GM13977 (cell line): ENCODE measurements at regions not wholly inside any gene's neighbourhood (a gene's known extent, or its start where the extent isn't known, plus 50 kb on each side); places are given as distances from the start of the nearest gene placed in this dataset.

Experiments used
- DNase-seq: peaks from one replicate; pipeline ENCODE4 v3.0.0; 2012; ENCODE audit warnings: low spot score
- CTCF ChIP-seq: IDR thresholded peaks from 2 replicates; pipeline ENCODE4 v1.5.1; 2012; ENCODE audit warnings: mild to moderate bottlenecking, control low read depth; ENCODE audit not compliant: insufficient read depth; ENCODE audit errors: extremely low read depth, missing control alignments
- in situ Hi-C: fragments of 300-500 bp; cut with MboI; formaldehyde crosslinking; loops from one replicate; pipeline ENCODE4 v1.12.0; 2022; ENCODE audit warnings: low sequenced_read_pairs, low pct_unique_long_range_greater_than_20kb, mixed read lengths, inconsistent platforms; ENCODE audit not compliant: unreplicated experiment

- TF ChIP-seq CTCF, result no peak
- no peak for DNase-seq
- in situ Hi-C loops, result no loop called here
Measured at GRCh38 chr4:84024405-84024804, 474.7 kb downstream of the NKX6-1 start.

GRCh38 chr4:84022564-84022963, 476.5 kb downstream of the NKX6-1 start:
- no peak for TF ChIP-seq CTCF
- no peak for DNase-seq
- in situ Hi-C loops, result no loop called here

- in situ Hi-C loops, result no loop called here
- no peak for TF ChIP-seq CTCF
- no peak for DNase-seq
Measured at GRCh38 chr4:84019626-84020025, 479.5 kb downstream of the NKX6-1 start.

- in situ Hi-C loops, result no loop called here
- no peak for TF ChIP-seq CTCF
- no peak for DNase-seq
Measured at GRCh38 chr4:84003046-84003445, 467.1 kb downstream of the GPAT3 start.

- no peak for TF ChIP-seq CTCF
- DNase-seq, result no peak
- in situ Hi-C loops, result no loop called here
Measured at GRCh38 chr4:84001876-84002569, 466.1 kb downstream of the GPAT3 start.

GRCh38 chr4:83996254-83996653, 460.3 kb downstream of the GPAT3 start:
- DNase-seq, result no peak
- no peak for TF ChIP-seq CTCF
- in situ Hi-C loops, result no loop called here
